Jurkat, Clone E6-1 (cell line): ENCODE measurements at regions not wholly inside any gene's neighbourhood (a gene's known extent, or its start where the extent isn't known, plus 50 kb on each side); places are given as distances from the start of the nearest gene placed in this dataset.

Experiments used
- DNase-seq: peaks from one replicate; pipeline ENCODE4 v3.0.0-alpha.2; 2011; ENCODE audit warnings: low read depth, low spot score
- H3K4me3 ChIP-seq: 2 replicates; pipeline ENCODE4 v1.5.1; 2011; ENCODE audit warnings: mild to moderate bottlenecking, low read length, control low read depth, moderate library complexity

DNA sequence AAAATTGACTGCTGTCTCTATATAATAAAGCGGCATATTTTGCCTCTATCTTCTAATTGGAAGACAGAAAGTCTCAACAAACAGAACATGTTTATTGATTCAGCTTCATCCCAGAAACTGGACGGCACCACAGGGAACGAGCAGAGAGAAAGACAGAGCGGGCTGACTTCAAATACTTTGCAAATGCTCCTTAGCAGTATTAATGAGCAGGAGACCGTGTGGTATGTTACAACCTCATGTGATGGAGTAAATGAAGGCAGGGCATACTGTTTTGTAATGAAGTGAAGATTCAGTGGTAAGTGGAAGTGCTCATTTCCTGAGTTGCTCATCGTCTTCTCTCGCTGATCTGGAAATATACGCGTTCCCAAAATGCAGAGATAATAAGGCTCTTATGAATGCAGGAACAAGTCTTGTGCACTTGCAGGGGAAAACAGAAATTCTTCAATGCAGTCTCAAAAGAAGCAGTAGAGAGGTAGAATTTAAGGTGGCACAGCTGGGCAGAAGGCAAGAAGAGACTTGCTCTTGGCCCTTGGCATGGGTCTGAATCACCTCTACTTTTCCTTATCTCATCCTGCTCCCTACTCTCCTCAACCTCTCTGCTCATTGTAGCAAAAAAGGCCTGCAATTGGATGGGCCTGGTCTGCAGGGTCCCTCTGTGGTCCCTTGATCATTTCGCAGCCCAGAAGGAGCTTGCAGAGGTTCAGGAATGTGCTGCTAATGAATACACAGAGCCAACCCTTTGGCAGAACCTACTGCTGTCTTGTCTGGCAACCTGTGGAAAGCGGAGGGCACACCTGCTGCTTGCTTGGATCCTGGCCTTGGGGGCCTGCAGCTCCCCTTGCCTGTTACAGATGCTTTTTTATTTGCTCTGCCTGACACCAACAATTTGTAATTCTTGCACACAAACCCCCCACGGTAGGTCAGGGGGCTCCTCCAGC is 604.9 kb upstream of the CFAP20DC start:
- DNase-seq, result no peak

DNA sequence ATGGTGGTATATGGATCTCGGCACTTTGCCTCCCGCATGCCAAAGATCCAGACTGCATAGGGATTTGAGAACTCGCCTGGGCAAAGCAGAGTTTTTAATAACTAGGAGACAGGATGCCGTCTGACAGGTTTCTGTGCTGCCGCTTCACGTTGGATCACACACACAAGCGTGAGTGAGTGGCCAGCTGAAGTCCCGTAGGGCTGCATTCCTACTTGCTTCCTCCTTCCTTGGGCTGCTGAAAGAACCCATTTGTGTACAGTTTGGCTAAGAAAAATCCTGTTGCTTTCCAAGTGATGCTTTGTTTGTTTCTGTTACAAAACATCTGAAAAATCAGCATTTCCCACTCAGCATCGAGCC is 604.3 kb upstream of the CFAP20DC start:
- no peak for DNase-seq
- no peak overlapping the region for H3K4me3 ChIP-seq

More for the DNA sequence above, 604.9 kb upstream of the CFAP20DC start:
- no peak overlapping the region for H3K4me3 ChIP-seq

GRCh38 chr3:59653405-59654122 is 603.7 kb upstream of the CFAP20DC start:
- DNase-seq, result no peak

GRCh38 chr3:59644479-59645402 is 594.9 kb upstream of the CFAP20DC start:
- no peak overlapping the region for H3K4me3 ChIP-seq
- no peak for DNase-seq

More at GRCh38 chr3:59653405-59654122, 603.7 kb upstream of the CFAP20DC start:
- no peak overlapping the region for H3K4me3 ChIP-seq

DNA sequence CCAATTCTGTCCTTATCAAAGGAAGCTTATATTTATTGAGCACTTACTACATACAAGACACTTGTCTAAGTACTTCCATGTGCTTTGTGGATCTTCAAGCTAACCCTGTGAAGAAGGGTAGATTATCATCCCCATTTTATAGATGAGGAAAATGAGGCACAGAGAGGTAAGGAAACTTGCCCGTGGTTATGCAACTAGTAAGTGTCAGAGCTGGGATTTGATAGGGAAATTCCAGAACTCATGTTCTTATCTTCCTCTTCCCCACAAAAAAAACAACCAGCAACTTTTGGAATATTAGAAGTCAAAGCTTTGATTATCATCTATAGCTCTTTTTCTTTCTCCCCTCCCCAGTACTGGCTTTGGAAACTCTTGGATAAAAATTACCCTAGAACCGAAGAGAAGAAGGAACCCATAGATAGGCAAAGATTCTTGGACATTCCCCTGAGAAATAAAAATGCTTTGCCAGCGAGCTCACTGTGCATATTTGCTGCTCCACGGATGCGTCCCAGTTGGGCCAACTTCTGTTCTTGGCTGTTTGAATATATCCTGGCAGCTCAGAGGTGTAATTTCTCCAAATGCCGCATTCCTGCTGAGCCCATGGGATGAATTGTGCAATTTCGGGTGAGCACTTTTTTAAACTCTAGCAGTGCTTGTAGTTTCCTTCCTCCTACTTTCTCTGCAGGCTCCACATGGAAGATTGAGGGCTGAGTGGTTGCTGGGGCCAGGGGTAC is 591.5 kb upstream of the CFAP20DC start:
- no peak for DNase-seq
- H3K4me3 ChIP-seq, result no peak overlapping the region

DNA sequence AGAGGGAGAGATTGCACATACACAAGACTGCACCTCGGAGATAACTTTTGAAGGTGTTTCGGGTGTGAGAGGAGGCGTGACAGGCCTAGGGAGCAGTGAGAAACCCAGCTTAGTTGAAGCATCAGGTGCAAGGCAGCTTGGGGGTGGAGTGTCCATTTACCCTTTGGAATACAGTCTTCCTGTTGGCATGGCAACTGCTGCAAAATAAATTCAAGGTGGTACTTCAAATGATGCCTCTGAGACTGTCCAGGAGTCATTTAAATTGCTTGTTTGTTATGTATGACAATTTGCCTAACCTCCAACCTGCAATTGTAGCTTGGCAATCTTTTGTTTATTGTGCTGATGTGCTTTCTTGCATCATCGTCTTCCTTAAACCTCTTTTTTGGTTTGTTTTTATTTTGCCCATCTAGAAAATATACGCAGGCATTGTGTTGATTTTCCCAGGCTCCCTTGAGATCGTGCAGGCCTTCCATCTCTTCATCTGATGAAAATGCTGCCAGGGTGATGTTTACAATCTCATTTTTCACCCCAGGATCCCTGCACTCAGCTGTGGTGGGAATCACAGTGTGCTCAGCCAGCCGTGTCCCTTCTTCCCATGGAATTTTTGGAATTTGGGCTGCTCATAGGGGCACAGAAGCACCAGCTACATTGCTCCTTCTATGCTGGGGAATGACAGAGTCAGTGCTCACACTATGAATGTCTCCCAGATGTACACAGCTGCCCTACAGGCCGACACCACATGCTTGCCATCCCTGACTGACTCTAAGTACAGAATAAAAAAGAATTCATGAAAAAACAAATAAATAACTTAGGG is 583.1 kb upstream of the CFAP20DC start:
- H3K4me3 ChIP-seq, result no peak overlapping the region
- DNase-seq, result no peak

DNA sequence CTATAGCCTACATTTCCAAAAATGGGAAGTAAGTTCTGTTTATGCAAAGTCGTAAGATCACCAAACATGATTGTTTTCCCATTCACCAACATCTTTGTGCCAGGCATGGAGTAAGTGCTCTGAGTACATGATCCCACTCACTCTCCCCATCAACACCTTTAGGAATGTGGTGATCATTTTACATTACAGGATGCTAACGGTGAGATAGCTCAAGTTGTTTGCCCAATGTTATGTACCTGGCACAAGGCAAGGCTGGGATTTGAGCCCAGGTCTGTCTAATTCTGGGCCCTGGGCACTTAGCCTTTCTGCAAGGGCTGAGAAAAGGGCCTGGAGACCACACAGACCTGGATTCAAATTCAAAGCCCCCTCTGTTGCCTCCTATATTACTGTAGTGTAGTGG is 581.7 kb upstream of the CFAP20DC start:
- H3K4me3 ChIP-seq, result no peak overlapping the region
- no peak for DNase-seq

DNA sequence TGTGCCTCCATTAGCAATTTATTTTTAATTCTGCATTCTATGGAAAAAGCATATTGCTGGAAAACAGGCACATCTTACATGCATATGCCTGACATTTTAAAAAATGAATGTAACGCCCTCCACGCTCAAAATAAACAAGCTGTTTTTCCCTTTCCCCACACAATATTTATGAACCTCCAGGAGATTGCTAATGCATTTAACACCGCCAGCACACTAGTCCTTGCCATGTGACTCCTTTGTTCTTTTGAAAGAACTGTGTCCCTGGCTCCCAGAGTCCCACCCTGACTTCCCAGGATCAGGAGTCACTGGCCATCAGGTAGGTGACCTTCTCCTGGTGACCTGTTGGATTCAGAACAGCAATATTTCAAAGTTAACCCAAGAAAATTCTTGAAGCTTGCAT is 571.2 kb upstream of the CFAP20DC start:
- DNase-seq, result no peak
- no peak overlapping the region for H3K4me3 ChIP-seq

GRCh38 chr3:59620325-59620724 is 570.5 kb upstream of the CFAP20DC start:
- no peak for DNase-seq
- H3K4me3 ChIP-seq, result no peak overlapping the region

DNA sequence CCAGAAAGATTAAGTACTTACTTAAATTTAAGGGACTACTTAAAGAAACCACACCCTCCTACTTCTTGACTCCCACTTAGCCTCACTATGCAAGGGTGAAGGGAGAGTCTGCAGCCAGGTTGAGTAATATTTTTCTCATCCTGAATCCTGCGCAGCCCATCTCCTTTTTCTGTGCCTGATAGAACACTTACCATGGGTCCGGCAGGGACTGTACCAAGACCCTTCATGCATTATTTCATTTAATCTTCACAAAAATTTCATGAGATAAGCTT is 562.6 kb upstream of the CFAP20DC start:
- H3K4me3 ChIP-seq, result no peak overlapping the region
- no peak for DNase-seq

- DNase-seq, result no peak
- H3K4me3 ChIP-seq, result no peak overlapping the region
These were observed 562.0 kb upstream of the CFAP20DC start for GRCh38 chr3:59611649-59612443.

DNA sequence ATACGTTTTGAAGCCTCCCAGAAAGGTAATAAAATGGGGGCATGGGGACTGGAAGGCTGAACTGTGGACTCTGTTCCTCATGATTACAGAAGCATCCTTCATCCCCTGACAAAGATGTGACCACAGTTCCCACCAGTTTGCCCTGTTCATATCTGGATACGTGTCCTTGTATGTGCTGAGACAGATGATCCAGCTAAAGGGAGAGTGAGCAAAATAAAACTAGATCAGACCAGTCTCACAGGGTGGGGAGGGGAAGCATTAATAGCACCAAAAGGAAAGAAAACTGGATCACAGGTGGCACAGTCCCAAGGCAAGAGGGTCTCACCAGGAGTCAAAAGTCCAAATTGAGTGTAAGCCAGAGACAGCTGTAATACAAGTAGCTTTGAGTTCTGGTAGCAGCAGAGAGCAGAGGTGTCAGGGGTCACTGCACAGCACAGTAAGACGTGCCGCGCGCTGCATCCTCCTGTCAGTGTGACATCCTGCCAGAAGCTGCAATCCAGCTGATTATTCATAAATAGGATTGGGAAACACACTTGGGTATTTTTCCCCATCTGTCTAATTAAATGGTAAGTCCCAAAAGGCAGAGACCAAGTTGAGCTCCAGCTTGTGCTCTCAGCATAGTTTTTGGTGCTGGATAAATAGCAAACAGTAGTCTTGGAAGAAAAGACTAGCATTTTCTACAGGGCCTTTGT is 560.0 kb upstream of the CFAP20DC start:
- no peak overlapping the region for H3K4me3 ChIP-seq
- no peak for DNase-seq

DNA sequence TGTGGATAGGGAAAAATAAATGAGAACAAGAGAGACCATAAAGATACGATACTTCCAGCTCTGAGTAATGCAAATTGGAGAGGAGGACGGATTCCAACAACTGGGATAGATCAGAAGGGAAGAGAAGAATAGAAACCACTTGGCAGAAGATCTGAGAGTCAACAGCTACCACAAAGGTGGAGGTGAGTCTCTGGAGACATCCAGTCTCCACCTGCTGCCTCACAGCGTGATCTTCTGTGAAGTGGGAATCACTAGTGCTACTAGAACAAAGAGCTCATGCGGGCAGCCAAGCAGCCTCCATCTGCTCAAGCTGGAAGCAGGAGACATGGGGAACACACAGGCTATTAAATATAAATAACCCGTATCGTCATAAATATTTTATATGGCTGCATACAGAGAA is 558.5 kb upstream of the CFAP20DC start:
- DNase-seq, result no peak
- H3K4me3 ChIP-seq, result no peak overlapping the region

DNA sequence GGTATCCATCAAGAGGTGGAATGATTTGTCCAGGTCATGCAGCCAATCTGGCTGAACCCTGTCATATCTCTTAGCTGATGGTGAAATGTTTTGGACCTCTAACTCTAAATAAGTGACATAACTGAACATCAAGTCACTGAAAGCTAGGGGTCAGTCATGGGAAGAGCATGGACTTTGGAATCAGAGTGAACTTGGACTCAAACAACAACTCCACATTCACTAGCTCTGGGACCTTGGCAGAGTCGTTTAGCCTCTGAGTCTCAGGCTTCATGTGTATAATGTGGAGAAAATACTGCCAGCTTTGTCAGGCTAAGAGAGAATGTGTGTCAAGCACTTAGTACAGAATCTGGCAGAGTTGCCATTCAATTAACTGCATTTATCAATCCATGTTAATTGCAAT is 557.8 kb upstream of the CFAP20DC start:
- DNase-seq, result no peak
- no peak overlapping the region for H3K4me3 ChIP-seq

DNA sequence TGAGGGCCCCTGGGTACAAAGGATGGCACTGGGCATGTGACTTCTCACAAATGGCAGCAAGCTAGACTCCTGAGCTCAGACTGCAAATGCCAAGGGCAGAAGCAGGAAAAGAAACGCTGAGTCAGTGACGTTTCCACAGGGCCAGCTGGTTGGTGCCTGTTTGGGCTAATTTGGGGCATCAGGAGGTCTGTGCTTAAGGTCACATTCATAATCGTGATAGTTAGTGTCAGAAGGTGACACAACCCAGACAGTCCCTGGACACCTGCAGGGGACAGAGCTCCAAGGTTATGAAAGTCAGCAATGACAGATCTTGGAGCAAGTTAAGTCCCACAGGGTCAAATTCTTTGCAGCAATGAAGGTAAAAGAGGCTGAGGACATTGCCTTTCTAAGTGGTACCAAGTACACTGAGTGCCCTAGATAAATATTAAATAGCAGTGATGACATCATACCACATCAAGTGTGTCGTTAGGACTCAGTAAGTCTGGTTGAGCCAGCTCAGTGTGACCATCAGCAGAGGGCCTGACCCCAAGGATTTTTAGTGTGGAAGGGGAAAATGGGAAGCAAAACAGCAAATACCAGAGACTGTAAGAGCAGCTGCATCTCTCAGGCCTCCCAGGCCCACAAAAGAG is 556.9 kb upstream of the CFAP20DC start:
- DNase-seq, result no peak

GRCh38 chr3:59605944-59606534 is 556.2 kb upstream of the CFAP20DC start:
- H3K4me3 ChIP-seq, result no peak overlapping the region
- no peak for DNase-seq

More for the DNA sequence above, 556.9 kb upstream of the CFAP20DC start:
- no peak overlapping the region for H3K4me3 ChIP-seq
